HG02588 (cell line): ENCODE measurements at regions not wholly inside any gene's neighbourhood (a gene's known extent, or its start where the extent isn't known, plus 50 kb on each side); places are given as distances from the start of the nearest gene placed in this dataset.
"Not testable (repeated sequence)": the region's sequence is repeated elsewhere in the genome, so short reads cannot be mapped to it uniquely, and the experiment has no call there.

Source experiments
- ATAC-seq: cut with Tn5 transposase; IDR thresholded peaks from one replicate; pipeline ENCODE4 v1.9.1; 2021; ENCODE audit warnings: mild to moderate bottlenecking, moderate library complexity; ENCODE audit not compliant: unreplicated experiment

DNA sequence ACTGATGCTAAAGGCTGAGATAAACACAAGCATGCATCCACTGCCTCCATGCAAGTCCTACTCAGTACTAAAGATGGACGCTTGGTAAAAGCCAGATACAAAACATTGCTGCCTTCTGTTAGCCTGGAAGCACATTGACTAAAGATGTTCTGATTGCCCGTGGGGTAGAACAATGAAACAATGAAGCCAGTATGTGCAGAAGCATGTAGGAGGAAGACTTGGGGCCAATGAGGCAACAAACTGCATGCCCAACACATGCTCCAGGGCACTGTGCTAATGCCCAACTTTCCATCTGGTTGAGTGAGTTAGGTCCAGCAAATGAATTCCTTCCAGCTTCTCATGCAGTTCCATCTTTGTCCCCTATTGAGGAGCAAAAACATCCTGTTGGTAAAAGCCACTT is 1245.5 kb downstream of the GATA3 start:
- ATAC-seq = no peak

DNA sequence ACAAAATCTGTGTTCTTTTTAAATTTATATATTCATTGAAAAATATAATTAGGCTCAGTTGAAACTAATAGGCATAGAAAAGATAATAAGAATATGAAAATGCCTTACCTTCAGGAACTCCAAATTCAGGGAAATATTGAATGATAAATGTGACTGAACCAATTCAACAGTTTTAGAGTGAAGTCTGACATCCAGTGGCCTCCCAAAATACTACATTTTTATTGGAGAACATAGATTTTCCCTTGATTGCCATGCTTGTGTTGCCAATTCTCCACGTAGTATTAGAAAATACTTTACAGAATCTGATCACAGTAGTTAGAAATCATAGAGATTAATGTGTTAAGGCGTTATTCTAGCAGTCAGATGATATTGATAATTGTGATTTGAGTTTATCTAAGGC is 1246.7 kb downstream of the GATA3 start:
- ATAC-seq = no peak

DNA sequence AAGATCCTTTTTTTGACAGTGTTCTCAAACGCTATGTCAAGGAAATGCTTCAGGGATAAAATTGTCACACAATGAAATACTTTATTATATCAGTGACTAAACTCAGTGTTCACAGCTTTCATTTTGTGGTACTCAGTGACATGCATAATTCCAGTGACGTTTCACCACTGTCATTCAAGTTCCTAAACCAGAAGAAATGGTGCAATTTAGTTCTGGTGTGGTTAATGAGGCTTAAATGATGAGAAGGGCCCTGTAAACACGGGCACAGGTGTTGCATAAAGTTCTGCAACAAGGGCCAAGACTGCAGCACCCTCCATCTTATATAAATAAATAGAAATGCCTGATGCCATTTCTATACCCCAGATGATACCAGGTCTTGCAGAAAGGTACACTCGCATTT is 1247.1 kb downstream of the GATA3 start:
- ATAC-seq = no peak

DNA sequence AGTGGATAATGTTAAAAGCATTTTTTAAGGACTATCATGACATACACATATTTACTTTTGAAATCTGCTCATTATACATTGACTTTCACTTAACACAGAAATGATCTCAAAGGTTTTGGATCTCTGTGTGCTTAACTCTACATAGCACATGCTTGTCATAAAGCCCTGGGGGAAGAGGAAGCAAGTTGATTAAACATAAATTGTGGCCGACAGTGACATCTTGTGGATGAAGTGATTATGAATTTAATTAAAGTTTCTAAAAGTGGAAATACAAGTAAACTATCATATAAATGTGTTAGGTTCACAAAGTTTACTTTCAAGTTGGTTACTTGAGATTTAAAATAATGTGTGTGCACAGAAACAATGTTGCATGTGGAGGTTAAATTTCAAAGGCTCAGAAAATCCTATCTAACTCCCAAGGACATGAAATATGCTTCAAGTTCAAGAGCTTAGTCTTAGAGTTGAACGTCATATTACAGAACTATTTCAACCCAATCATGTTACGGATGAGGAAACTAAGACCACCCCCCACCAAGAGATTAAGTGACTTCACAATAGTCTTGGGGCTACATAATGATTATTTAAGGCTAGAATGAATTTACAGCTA is 1247.8 kb downstream of the GATA3 start:
- peak; percentile 45 for ATAC-seq

DNA sequence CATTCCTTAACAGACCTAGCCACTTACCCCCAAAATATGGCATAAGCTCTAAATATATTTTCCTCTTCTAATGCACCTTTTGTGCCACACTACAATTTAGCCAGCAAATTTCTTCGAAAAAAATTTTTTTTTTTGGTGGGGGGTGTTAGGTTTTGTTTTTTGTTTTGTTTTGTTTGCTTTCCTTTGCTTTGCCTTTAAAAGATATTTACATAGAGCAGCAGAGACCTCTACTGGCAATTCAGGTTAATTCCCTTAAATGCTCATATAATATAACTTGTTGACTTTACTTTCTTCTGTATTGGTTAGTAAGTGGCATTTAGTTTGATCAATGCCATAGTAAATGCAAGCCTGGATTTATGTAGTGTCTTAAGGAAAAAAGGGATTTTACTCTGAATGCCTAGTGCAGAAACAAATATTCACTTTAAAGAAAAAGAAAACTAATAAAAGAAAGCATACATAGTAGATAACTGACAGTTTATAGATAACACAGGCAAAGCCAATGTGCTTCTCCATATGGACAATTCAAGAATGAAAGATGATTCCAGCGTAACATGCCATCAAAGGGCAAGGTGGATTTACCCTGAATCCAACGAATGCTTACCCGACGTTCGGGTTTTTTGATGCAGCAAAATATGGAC is 1250.6 kb downstream of the GATA3 start:
- ATAC-seq = no peak

DNA sequence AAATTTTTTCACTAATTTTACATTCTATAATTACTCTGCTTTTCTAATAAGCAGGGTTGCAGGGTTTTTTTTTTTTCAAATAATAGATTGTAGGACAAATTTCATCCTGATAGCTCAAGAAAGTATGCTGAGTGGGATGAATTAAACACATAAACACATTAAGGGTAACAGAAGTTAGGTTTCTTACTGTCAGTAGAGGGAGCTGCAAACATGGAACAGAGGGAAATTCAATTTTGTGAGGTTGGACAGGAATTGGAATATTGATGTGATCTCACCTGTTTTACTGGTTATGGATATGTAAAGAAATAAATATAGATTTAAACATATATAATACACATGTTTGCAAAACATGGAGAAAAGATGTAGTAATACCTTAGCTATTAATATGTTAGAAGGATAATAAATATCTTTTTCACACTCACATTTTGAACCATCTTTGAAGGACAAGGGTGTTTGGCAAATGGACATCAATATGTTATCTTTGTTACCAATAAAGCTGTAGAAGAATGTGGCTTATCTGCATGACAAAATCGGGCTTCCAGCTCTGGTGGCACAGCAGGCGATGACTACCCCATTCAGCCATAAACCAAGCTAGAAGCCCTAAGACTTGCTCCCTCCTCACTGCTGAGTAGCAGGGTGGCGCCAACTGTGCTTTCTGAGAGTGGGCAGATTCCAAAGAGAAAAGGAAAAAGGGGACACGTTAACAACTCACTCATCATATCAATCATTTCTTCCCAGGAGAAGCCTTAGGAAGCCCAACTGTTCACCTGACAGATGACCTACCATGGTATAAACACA is 1257.4 kb downstream of the GATA3 start:
- ATAC-seq = no peak

DNA sequence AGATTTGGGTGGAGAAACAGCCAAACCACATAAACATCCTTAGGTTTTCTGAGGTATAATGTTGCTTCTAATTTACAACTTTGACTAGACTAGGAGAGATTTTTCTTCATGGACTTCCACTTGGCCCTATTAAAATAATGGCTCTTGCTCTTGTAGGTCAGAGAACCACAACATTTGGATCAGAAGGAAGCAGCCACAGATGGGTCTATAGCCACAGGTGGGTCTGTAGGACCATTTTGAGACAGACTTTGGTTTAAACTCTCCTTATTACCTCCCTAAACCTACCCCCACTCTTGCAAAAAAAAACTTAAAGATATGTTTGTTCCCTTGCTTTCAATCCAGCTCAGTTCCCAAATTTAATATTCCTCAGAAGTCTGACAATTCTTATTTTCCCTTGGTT is 1260.8 kb downstream of the GATA3 start:
- ATAC-seq = no peak

DNA sequence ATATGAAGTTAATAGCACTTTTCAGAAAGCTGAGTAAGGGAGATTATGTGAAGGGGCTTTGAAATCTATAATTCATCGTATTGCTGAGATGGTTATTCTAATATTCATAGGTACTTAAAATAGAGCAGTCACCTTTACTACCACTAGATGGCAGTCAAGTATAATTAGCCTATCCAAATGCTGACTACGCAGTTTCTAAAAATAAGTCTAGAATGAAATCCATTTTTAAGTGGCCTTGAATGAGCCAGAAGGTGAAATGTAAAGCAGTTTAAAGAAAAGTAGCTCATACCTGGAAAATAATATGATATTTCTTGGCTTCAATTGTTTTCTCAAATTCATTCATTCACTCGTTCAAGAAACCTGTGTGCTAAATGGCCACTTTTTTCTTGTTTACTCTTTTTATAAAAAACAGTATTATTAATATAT is 1277.1 kb downstream of the GATA3 start:
- ATAC-seq = peak; percentile 64

DNA sequence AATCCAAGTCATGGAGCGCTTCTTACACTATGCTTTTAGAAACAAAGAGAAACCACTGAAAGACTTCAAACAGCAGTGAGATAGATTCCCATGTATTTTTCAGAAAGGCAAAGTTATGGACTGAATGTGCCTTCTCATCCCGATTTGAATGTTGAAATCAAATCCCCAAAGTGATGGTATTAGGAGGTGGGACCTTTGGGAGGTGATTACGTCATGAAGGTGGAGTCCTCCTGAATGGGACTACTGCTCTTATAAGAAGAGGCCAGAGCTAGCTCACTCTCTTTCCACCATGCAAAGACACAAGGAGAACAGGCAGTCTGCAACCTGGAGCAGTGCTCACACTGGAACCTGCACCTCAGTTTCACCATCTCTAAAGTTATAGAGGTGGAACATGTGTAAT is 1279.8 kb downstream of the GATA3 start:
- ATAC-seq = no peak

DNA sequence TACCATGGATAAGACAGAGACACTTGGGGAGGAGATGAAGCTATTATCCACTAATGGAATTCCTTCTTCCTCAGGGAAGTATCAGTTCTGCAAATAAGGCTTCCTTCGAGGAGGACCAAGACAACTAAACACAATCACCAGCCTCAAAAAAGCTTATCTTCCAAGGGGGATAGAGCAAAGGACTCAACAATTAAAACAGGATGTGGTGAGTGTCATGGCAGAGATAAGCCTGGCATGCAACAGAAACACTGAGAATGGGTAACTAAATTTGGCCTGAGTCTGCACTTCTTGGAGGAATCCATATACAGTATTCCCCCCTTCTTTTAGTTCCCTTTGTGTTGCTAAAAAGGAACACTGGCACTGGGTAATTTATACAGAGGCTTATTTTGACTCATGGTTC is 1285.2 kb downstream of the GATA3 start:
- no peak for ATAC-seq

DNA sequence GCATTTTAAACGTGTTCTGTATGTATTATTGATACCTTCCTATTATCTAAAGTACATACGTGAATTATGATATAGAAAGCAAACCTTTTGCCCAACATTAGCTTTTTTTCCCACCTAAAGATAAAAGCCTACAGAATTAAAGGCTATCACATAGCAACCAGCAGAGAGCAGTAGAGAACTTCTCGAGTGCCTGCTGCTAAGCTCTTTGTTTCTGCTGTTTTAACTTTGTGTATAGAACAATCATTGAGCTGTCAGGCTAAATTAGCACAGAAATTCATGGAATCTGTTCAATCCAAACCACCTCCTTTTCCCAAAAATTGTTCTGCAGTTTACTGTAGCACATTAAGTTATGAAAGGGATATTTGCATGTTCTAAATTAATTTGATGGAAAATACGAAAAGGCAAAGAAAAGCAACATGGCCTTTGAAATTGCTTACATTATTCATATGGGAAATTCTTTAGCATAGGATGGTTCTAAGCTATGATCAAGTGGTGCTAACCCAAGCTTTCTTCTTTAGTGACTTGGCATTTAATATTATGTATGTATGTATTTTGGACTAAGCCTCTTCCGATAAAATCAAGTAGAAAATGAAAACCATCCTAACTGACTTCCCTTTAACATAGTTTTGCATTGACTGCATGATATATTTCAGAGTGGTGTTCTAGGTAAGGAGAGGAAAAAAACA is 1288.5 kb downstream of the GATA3 start:
- ATAC-seq = no peak

DNA sequence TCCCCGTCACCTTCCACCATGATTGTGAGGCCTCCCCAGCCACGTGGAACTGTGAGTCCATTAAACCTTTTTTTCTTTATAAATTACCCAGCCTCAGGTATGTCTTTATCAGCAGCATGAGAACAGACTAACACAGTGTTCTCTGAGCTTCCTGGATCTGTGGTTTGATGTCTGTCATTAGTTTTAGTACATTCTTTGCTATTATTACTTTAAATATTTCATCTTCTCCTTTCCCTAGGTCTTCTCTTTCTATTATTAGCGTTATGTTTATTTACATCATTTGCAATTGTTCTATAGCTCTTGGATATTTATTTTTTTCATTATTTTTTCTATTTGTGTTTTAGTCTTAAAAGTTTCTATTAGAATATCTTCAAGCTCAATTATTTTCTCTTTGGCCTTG is 1293.4 kb downstream of the GATA3 start:
- not testable (repeated sequence) for ATAC-seq

DNA sequence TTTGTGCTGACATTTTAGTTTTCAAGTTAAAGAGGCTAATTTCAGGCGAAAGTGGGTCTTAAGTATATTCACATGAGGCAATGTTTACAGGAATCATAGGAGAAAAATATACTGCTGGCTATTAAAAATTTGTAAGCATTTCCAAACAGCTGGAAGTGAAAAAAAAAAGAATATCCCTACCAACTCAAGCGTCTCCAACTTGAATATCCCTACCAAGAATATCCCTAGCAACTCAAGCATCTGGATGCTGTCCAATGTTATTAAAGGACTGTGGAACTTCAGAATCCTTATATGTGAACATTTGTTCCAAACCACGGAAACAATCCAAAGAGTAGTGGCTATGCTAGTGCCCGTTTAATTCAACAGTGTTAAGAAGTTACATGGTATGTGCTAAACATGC is 1303.0 kb downstream of the GATA3 start:
- no peak for ATAC-seq

DNA sequence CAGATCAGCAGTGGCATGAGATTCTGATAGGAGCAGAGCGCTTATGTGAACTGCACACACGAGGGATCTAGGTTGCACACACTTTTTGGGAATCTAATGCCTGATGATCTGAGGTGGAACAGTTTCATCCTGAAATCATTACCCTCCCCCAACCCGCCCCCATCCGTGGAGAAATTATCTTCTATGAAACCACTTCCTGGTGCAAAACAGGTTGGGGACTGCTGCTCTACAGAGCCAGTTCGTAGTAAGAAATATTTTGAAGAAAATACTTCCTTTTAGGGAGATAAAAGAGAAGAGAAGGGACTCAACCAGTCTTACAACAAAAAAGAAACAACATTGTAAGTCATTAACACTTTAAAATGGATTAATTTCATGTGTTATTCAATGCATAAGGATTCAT is 1308.2 kb downstream of the GATA3 start:
- ATAC-seq = no peak

DNA sequence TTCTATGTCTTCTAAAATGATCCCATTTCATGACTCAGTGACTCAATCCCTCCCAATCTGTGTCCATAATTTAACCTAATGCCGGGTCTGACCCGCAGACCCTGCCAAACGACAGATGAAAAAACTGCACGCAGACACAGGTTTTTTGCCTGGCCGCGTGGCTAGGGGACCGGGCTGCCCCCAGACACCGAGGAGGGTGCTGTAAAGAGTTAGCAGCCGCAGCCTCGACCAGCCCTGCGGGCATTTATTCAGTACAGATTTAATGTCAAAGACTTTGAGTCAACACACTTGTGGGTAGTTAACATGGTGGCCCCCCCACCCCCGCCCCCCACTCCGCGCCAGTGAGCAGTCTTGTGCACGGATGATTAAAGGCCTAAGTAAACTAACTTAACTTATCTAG is 1324.7 kb downstream of the GATA3 start:
- ATAC-seq = no peak

DNA sequence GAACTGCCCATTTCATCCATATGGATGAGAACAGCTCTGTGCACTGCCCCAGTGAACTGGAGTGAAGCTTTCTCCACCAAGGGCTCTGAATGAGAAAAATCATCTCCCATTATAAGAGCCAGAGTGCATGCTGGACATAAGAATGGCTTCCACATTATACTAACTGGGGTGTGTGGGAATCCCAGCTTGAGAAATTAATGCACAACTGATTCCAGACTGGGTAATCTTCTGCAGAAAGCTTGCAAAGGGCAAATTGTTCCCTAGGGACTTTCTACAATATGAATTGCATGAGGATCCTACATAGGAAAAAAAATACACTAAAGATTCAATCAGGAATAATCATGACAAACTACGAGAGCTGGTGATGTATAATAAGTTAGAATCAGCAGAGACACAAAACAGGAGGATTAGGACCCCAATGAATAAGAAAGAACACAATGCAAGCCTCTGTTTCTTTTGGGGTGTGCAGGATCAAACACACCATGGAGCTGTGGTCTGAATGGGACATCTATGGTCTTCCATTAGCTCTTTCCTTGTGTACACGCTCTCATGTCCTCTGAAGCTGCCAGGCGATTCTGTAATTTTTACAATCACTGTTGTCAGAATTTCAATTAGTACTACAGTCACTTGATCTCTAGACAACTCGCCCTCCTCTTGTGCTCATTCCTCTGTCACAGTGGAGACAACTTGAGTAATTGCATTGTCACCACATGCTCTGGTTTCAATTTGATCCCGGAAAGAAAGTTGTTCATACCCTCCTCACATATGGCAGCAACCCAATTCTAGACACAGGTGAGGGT is 1327.4 kb downstream of the GATA3 start:
- no peak for ATAC-seq

DNA sequence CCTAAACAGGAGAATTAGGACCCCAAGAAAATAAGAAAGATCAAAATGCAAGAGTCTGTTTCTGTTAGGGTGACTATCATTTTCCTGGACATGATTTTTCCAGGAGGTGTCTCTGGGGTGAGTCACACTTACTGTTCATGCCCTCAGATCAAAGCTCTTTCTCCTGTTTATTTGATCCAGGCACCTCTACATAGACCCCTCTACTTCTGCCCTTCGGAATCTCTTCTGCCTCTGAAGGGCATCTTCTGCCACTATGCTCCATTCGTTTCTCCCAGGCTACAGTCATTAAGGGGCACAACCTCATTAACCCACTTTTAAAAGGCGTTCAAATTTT is 1328.0 kb downstream of the GATA3 start:
- ATAC-seq = no peak

DNA sequence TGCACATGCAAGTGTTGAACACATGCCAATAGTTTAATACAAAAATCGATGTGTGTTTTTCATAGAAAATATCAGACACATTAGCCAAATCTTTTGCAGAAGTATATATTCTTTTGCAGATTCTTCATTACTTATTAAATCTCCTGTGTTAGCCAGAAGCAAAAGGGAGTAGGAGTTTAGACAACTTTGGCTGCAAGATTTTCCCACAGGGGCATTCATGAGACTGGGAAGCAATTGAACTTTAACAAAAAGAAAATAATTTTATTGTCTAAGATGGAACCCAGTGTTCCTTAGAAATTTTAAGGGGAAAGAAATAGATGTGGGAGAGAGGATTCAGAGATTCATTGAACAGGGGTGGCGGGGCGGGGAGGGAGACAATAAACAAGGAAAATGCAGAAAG is 1336.0 kb downstream of the GATA3 start:
- ATAC-seq = no peak

DNA sequence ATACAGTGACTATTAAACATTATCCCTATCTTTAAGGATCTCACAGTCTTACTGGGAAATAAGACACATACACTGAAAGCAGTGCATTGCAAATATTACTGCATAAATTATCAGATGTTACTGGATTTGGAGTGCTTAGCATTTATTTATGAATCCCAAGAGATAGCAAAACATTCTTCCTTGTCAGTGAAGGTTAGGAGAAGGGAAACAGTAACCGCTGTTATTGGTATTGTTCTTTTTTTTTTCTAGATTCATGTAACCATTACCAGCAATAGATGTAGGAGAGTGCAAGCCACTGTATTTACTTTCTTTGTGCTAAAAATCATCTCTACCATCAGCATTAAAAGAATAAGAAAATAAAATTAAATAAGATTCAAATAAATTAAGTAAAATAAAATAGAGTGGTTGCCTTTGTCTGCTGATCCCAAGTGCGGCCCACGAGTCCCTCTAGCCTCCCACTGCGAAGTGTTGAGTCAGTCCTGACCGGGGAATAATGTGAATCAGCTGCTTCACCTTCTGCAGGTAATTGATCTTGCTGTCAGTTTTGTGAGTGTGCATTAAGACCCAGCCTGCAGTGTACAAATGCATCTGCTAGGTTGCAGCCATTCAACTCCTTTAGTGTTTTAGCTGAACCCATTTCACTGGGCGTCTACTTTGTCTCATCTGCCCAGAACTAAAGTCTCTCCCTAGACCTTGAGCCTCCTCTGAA is 1344.9 kb downstream of the GATA3 start:
- no peak for ATAC-seq

DNA sequence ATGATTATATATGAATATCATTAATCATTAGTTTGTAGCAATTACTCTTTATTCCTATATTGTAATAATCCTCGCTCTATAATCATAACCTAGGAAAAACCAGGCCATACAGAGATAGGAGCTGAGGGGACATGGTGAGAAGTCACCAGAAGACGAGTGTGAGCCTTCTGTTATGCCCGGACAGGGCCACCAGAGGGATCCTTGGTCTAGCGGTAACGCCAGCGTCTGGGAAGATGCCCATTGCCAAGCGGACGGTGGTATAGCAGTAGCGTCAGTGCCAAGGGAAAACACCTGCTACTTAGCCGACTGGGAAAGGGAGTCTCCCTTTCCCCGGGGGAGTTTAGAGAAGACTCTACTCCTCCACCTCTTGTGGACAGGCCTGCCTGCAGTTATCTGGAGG is 1347.6 kb downstream of the GATA3 start:
- not testable (repeated sequence) for ATAC-seq
